DOHH2 (cell line): ENCODE measurements at regions not wholly inside any gene's neighbourhood (a gene's known extent, or its start where the extent isn't known, plus 50 kb on each side); places are given as distances from the start of the nearest gene placed in this dataset.

ENCODE experiments used
- EZH2phosphoT487 ChIP-seq: fragments of 200-600 bp; sonication (generic); IDR thresholded peaks from 2 replicates; pipeline ENCODE4 v1.6.1; 2017; ENCODE audit warnings: borderline replicate concordance, mild to moderate bottlenecking, antibody characterized with exemption, low read length, moderate library complexity, mixed read lengths
- TF ChIP-seq, protein P1 (sequence below): fragments of 200-600 bp; sonication (generic); IDR thresholded peaks from one replicate; pipeline ENCODE4 v1.5.1; 2014; ENCODE audit warnings: antibody characterized with exemption, mild to moderate bottlenecking, low read depth, low read length; ENCODE audit not compliant: poor library complexity, severe bottlenecking

DNA sequence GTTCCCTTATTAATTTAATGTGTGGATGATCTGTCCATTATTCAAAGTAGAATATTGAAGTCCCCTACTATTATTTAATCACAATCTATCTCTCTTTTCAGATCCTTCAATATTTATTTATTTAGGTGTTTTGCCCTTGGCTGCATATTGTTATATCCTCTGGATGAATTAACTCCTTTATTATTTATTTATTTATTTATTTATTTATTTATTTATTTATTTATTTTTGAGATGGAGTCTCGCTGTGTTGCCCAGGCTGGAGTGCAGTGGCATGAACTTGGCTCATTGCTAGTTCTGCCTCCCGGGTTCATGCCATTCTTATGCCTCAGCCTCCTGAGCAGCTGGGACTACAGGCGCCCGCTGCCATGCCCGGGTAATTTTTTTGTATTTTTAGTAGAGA is 776.6 kb upstream of the NXPH2 start:
- TF ChIP-seq, protein P1, sequence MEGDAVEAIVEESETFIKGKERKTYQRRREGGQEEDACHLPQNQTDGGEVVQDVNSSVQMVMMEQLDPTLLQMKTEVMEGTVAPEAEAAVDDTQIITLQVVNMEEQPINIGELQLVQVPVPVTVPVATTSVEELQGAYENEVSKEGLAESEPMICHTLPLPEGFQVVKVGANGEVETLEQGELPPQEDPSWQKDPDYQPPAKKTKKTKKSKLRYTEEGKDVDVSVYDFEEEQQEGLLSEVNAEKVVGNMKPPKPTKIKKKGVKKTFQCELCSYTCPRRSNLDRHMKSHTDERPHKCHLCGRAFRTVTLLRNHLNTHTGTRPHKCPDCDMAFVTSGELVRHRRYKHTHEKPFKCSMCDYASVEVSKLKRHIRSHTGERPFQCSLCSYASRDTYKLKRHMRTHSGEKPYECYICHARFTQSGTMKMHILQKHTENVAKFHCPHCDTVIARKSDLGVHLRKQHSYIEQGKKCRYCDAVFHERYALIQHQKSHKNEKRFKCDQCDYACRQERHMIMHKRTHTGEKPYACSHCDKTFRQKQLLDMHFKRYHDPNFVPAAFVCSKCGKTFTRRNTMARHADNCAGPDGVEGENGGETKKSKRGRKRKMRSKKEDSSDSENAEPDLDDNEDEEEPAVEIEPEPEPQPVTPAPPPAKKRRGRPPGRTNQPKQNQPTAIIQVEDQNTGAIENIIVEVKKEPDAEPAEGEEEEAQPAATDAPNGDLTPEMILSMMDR, result no peak
- no peak for TF ChIP-seq EZH2phosphoT487
